ENCODE measurements at regions not wholly inside any gene's neighbourhood (a gene's known extent, or its start where the extent isn't known, plus 50 kb on each side); places are given as distances from the start of the nearest gene placed in this dataset.

DNA sequence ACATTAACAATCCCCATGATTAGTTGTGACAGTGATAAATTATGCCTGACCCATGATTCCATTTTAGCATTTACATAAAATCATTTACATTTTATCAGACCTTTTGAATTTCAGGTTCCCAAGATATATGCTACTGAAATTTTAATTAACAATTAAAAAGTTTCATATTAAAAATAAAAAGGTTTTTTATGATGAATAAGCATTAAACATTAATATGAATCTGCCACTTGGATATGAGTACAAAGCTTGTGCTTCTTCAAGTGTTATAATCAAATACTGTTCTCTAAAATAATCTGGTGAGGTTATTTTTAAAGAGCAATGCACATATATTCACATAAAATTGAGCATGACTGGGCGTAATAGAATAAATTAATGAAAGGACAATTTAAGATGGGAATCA lies 1218.0 kb downstream of the CNTNAP5 start:
- TF ChIP-seq, protein P1, sequence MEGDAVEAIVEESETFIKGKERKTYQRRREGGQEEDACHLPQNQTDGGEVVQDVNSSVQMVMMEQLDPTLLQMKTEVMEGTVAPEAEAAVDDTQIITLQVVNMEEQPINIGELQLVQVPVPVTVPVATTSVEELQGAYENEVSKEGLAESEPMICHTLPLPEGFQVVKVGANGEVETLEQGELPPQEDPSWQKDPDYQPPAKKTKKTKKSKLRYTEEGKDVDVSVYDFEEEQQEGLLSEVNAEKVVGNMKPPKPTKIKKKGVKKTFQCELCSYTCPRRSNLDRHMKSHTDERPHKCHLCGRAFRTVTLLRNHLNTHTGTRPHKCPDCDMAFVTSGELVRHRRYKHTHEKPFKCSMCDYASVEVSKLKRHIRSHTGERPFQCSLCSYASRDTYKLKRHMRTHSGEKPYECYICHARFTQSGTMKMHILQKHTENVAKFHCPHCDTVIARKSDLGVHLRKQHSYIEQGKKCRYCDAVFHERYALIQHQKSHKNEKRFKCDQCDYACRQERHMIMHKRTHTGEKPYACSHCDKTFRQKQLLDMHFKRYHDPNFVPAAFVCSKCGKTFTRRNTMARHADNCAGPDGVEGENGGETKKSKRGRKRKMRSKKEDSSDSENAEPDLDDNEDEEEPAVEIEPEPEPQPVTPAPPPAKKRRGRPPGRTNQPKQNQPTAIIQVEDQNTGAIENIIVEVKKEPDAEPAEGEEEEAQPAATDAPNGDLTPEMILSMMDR (conservative IDR thresholded peaks at IDR 0.05; ENCODE audit: low read length), result no peak
- no peak for TF ChIP-seq EZH2phosphoT487 (IDR thresholded peaks at IDR 0.05; ENCODE audit: borderline replicate concordance)

All from Loucy (cell line).